Neuronal stem cell (in vitro differentiated cells): ENCODE measurements at regions not wholly inside any gene's neighbourhood (a gene's known extent, or its start where the extent isn't known, plus 50 kb on each side); places are given as distances from the start of the nearest gene placed in this dataset.

Experiments used
- DNase-seq: peaks from one replicate; pipeline ENCODE4 v3.0.0-alpha.2; 2013; ENCODE audit warnings: low spot score
- H2AFZ ChIP-seq: one replicate; pipeline ENCODE4 v1.6.1; 2013; ENCODE audit warnings: mild to moderate bottlenecking, low read length, inconsistent platforms
- H2AK5ac ChIP-seq: 2 replicates; pipeline ENCODE4 v1.6.1; 2013; ENCODE audit warnings: low read depth, mild to moderate bottlenecking, inconsistent platforms, low read length, moderate library complexity, mixed read lengths
- H2BK120ac ChIP-seq: 2 replicates; pipeline ENCODE4 v1.6.1; 2013; ENCODE audit warnings: low read depth, mild to moderate bottlenecking, inconsistent platforms, low read length, moderate library complexity, mixed read lengths
- H2BK12ac ChIP-seq: one replicate; pipeline ENCODE4 v1.6.1; 2013; ENCODE audit warnings: low read length, inconsistent platforms
- H2BK15ac ChIP-seq: 2 replicates; pipeline ENCODE4 v1.6.1; 2013; ENCODE audit warnings: mild to moderate bottlenecking, low read length, inconsistent platforms, mixed read lengths
- H2BK5ac ChIP-seq: one replicate; pipeline ENCODE4 v1.6.1; 2013; ENCODE audit warnings: inconsistent platforms, mild to moderate bottlenecking, low read length, moderate library complexity
- H3K14ac ChIP-seq: one replicate; pipeline ENCODE4 v1.6.1; 2013; ENCODE audit warnings: low read length, inconsistent platforms
- H3K18ac ChIP-seq: 2 replicates; pipeline ENCODE4 v1.6.1; 2013; ENCODE audit warnings: low read length, inconsistent platforms
- H3K23ac ChIP-seq: 2 replicates; pipeline ENCODE4 v1.6.1; 2013; ENCODE audit warnings: low read depth, mild to moderate bottlenecking, mixed read lengths, low read length, inconsistent platforms; ENCODE audit not compliant: poor library complexity
- H3K27ac ChIP-seq: replicated peaks from 3 replicates; pipeline ENCODE4 v1.5.1; 2013; ENCODE audit warnings: low read length, inconsistent platforms
- H3K27me3 ChIP-seq, 3 experiments: 2 replicates each; pipeline ENCODE4 v1.6.1; 2013; ENCODE audit warnings: low read length in 3 of 3, mild to moderate bottlenecking in 2 of 3, inconsistent platforms in 1 of 3, low read depth in 1 of 3, mixed read lengths in 1 of 3, moderate library complexity in 1 of 3; ENCODE audit not compliant: control insufficient read depth in 3 of 3, insufficient read depth in 3 of 3
- H3K36me3 ChIP-seq, 2 donors: replicated peaks in 1 of 2; 2 replicates each; pipeline ENCODE4 v1.6.1; 2013; ENCODE audit warnings: low read length in 2 of 2; ENCODE audit not compliant: control insufficient read depth in 2 of 2, insufficient read depth in 2 of 2
- H3K4ac ChIP-seq: 2 replicates; pipeline ENCODE4 v1.6.1; 2013; ENCODE audit warnings: inconsistent platforms, mild to moderate bottlenecking, low read length, moderate library complexity
- H3K4me1 ChIP-seq, 2 donors: 1 replicate in 1 of 2; 2 replicates in 1 of 2; pipeline ENCODE4 v1.6.1; 2013; ENCODE audit warnings: low read length in 2 of 2, low read depth in 1 of 2; ENCODE audit not compliant: control insufficient read depth in 2 of 2, insufficient read depth in 1 of 2
- H3K4me2 ChIP-seq: one replicate; pipeline ENCODE4 v1.6.1; 2013; ENCODE audit warnings: mild to moderate bottlenecking, low read length, inconsistent platforms; ENCODE audit not compliant: insufficient read depth, poor library complexity, severe bottlenecking
- H3K4me3 ChIP-seq, 2 donors: 2 replicates each; pipeline ENCODE4 v1.5.1; 2013; ENCODE audit warnings: low read length in 2 of 2, mild to moderate bottlenecking in 2 of 2, inconsistent platforms in 1 of 2, moderate library complexity in 1 of 2
- H3K79me1 ChIP-seq: one replicate; pipeline ENCODE4 v1.6.1; 2013; ENCODE audit warnings: low read depth, mild to moderate bottlenecking, inconsistent platforms, low read length, moderate library complexity
- H3K9ac ChIP-seq: one replicate; pipeline ENCODE4 v1.6.1; 2013; ENCODE audit warnings: mild to moderate bottlenecking, low read depth, low read length, inconsistent platforms; ENCODE audit not compliant: poor library complexity
- H3K9me3 ChIP-seq, 2 donors: replicated peaks in 1 of 2; 2 replicates each; pipeline versions ENCODE3 to v1.6.1; 2013; ENCODE audit warnings: low read length in 2 of 2, mild to moderate bottlenecking in 2 of 2, inconsistent platforms in 1 of 2, low read depth in 1 of 2, mixed read lengths in 1 of 2, moderate library complexity in 1 of 2; ENCODE audit not compliant: control insufficient read depth in 2 of 2, insufficient read depth in 1 of 2
- H4K8ac ChIP-seq: one replicate; pipeline ENCODE4 v1.6.1; 2013; ENCODE audit warnings: low read depth, mild to moderate bottlenecking, inconsistent platforms, low read length, moderate library complexity
- H4K91ac ChIP-seq: one replicate; pipeline ENCODE4 v1.6.1; 2013; ENCODE audit warnings: low read length, low read depth, mild to moderate bottlenecking, inconsistent platforms; ENCODE audit not compliant: poor library complexity
- WGBS, 2 donors: extraction: QIAGEN DNeasy Blood & Tissue Kit; methylation state at CpG; one replicate each; pipeline ENCODE4 v1.1.7; 2013; ENCODE audit warnings: missing lambda C conversion rate in 2 of 2, mixed read lengths in 1 of 2; ENCODE audit not compliant: insufficient read length in 2 of 2, insufficient replicate concordance in 1 of 2; ENCODE audit errors: extremely low coverage in 2 of 2; 5-methylcytosine and 5-hydroxymethylcytosine counted together

DNA sequence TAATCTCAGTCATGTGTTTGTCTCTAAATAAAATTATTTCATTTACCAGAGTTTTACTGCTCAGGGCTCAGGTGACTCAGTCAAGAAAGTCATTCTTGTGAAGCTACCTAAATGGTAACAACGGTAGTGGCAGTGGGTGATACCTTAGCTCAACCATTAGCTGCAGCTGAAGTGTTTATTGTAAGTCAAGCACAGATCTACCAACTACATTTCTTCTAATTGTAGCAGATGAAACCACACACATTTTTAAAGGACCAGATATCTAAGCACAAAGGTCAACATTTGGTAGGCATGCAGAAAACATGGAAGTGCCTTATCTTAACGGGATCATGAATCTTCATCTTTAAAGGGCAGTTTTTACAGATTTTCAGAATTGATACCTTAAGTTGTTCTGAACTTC is 79.1 kb downstream of the FAT4 start:
- Histone ChIP-seq H2BK12ac (no peak overlapping the region), H3K4me3 (no peak overlapping the region), H3K79me1 (no peaks in the 10 kb centered on the region), H3K18ac (no peak overlapping the region), H2BK15ac (no peak overlapping the region), H3K27me3 (no peaks in the 10 kb centered on the region), H3K23ac (no peak overlapping the region), H2AFZ (no peak overlapping the region), H3K36me3 (no peaks in the 10 kb centered on the region), H4K91ac (no peak overlapping the region), H3K4me1 (peaks cover 0 to 3% of the 10 kb centered on the region in 2 donors), H3K14ac (no peak overlapping the region), H3K9ac (no peak overlapping the region), H3K4me2 (no peak overlapping the region), H4K8ac (no peak overlapping the region), H3K4ac (no peak overlapping the region), H3K9me3 (no peaks in the 10 kb centered on the region), H3K27ac (no peak overlapping the region), H2AK5ac (no peak overlapping the region), H2BK5ac (no peak overlapping the region), H2BK120ac (no peak overlapping the region)
- no peak for DNase-seq
- WGBS, 2 donors = no CpG with 5 or more reads among the region's 2 CpGs

- H2AFZ ChIP-seq = no peak overlapping the region
- no CpG with 5 or more reads among the region's 2 CpGs for WGBS, 2 donors
These were observed 82.5 kb downstream of the FAT4 start for GRCh38 chr4:125397226-125397625.

DNA sequence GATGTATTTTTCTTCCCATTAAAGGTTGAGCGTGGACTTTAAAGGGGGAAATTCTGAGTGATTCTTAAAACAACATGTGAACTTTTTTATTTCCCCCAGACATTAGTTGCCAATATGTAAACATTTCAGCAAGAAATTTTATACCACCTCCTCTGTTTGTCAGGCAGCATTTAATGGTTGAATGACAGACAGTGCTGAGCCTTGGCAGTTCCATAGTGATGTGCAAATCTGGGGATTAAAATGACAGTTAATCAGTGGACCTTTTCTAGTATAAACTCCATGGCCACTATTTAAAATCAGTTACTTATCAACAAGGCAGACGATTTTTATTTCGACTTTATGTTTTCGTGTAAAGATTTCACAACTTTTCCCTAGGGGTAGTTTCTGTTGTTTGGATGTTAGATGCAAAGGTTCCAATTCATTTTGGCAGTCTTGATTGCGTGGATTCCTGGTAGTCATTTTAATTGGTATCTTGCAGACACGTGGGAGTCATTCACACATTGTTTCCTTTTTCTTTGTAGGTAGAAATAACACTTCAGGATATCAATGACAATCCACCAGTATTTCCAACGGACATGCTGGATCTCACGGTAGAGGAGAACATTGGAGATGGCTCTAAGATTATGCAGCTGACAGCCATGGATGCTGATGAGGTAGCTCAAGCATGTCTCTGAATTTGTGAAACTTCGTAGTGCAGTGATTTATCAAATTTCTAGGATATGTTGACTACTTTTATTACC is 83.7 kb downstream of the FAT4 start:
- no peak overlapping the region for H2BK15ac ChIP-seq
- H4K8ac ChIP-seq = no peak overlapping the region
- no peaks in the 10 kb centered on the region for H3K27me3 ChIP-seq
- no peak overlapping the region for H2AK5ac ChIP-seq
- H3K18ac ChIP-seq = no peak overlapping the region
- no peak overlapping the region for H2BK12ac ChIP-seq
- H3K9ac ChIP-seq = no peak overlapping the region
- H3K9me3 ChIP-seq = no peaks in the 10 kb centered on the region
- no peak overlapping the region for H3K4me3 ChIP-seq
- H3K4ac ChIP-seq = no peak overlapping the region
- H3K4me1 ChIP-seq = peaks cover 0 to 3% of the 10 kb centered on the region in 2 donors
- no peak overlapping the region for H2AFZ ChIP-seq
- no CpG with 5 or more reads among the region's 9 CpGs for WGBS, 2 donors
- H3K79me1 ChIP-seq = no peaks in the 10 kb centered on the region
- H3K4me2 ChIP-seq = no peak overlapping the region
- no peaks in the 10 kb centered on the region for H3K36me3 ChIP-seq
- no peak overlapping the region for H3K27ac ChIP-seq
- no peak overlapping the region for H2BK5ac ChIP-seq
- no peak overlapping the region for H4K91ac ChIP-seq
- H3K14ac ChIP-seq = no peak overlapping the region
- no peak overlapping the region for H3K23ac ChIP-seq
- DNase-seq = no peak
- no peak overlapping the region for H2BK120ac ChIP-seq

More at GRCh38 chr4:125397226-125397625, 82.5 kb downstream of the FAT4 start:
- H3K9me3 ChIP-seq = no peaks in the 10 kb centered on the region
- no peak overlapping the region for H3K4me2 ChIP-seq
- H3K9ac ChIP-seq = no peak overlapping the region
- H4K91ac ChIP-seq = no peak overlapping the region
- H2BK15ac ChIP-seq = no peak overlapping the region
- DNase-seq = no peak
- no peak overlapping the region for H2BK120ac ChIP-seq
- H3K4me1 ChIP-seq = peaks cover 0 to 3% of the 10 kb centered on the region in 2 donors
- H3K14ac ChIP-seq = no peak overlapping the region
- H3K27ac ChIP-seq = no peak overlapping the region
- H2AK5ac ChIP-seq = no peak overlapping the region
- H4K8ac ChIP-seq = no peak overlapping the region
- H3K23ac ChIP-seq = no peak overlapping the region
- H3K79me1 ChIP-seq = no peaks in the 10 kb centered on the region
- no peaks in the 10 kb centered on the region for H3K27me3 ChIP-seq
- no peak overlapping the region for H3K18ac ChIP-seq
- H3K4me3 ChIP-seq = no peak overlapping the region
- no peak overlapping the region for H2BK12ac ChIP-seq
- H3K36me3 ChIP-seq = no peaks in the 10 kb centered on the region
- H2BK5ac ChIP-seq = no peak overlapping the region
- H3K4ac ChIP-seq = no peak overlapping the region

DNA sequence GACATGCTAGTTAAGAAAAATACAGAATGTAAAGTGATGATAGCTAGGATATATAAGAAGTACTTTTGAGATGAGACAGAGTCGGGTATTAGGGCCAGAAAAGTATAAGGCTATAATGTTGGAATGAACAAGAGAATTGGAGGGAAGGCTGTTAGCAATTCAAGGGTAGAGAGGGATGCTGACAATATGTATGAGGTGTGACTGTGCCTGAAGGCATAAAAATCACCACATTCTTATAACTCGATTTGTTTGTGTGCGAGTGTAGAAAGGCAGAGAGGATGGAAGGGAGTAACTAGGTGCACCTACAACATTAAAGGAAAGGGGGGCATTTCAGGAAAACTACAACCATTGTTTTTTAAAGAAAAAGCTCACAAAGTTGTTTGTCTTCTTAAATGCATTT is 86.0 kb downstream of the FAT4 start:
- Histone ChIP-seq H3K27me3 (no peaks in the 10 kb centered on the region), H3K23ac (no peak overlapping the region), H4K8ac (no peak overlapping the region), H3K79me1 (no peaks in the 10 kb centered on the region), H2BK12ac (no peak overlapping the region), H3K4me2 (no peak overlapping the region), H3K9me3 (no peaks in the 10 kb centered on the region), H2BK15ac (no peak overlapping the region), H3K4ac (no peak overlapping the region), H3K9ac (no peak overlapping the region), H3K18ac (no peak overlapping the region), H2AK5ac (no peak overlapping the region), H2BK5ac (no peak overlapping the region), H4K91ac (no peak overlapping the region), H3K4me1 (peaks cover 0 to 3% of the 10 kb centered on the region in 2 donors), H2BK120ac (no peak overlapping the region), H3K14ac (no peak overlapping the region), H3K36me3 (no peaks in the 10 kb centered on the region), H3K4me3 (no peak overlapping the region), H3K27ac (no peak overlapping the region), H2AFZ (no peak overlapping the region)
- DNase-seq = no peak
- no CpG with 5 or more reads among the region's 3 CpGs for WGBS, 2 donors
